ENCODE measurements at regions not wholly inside any gene's neighbourhood (a gene's known extent, or its start where the extent isn't known, plus 50 kb on each side); places are given as distances from the start of the nearest gene placed in this dataset.

GRCh38 chr2:67792681-67793091 lies 270.1 kb downstream of the C1D start:
- no peak for DNase-seq
- Mint-ChIP-seq H3K4me3 (no peak overlapping the region), H3K9me3 (no peaks in the 10 kb centered on the region), H3K36me3 (no peaks in the 10 kb centered on the region), H3K27ac (no peak overlapping the region), H3K27me3 (no peaks in the 10 kb centered on the region), H3K4me1 (no peaks in the 10 kb centered on the region)

GRCh38 chr2:67797801-67798540 lies 264.8 kb downstream of the C1D start:
- no peaks in the 10 kb centered on the region for H3K9me3 Mint-ChIP-seq
- no peak overlapping the region for H3K27ac Mint-ChIP-seq
- no peaks in the 10 kb centered on the region for H3K27me3 Mint-ChIP-seq
- H3K36me3 Mint-ChIP-seq = no peaks in the 10 kb centered on the region
- DNase-seq = no peak
- H3K4me3 Mint-ChIP-seq = no peak overlapping the region
- no peaks in the 10 kb centered on the region for H3K4me1 Mint-ChIP-seq

GRCh38 chr2:67798541-67799160 lies 264.2 kb downstream of the C1D start:
- Mint-ChIP-seq H3K9me3 (no peaks in the 10 kb centered on the region), H3K36me3 (no peaks in the 10 kb centered on the region), H3K27ac (no peak overlapping the region), H3K4me1 (no peaks in the 10 kb centered on the region), H3K27me3 (no peaks in the 10 kb centered on the region), H3K4me3 (no peak overlapping the region)
- no peak for DNase-seq

GRCh38 chr2:67799886-67800285 lies 262.9 kb downstream of the C1D start:
- no peaks in the 10 kb centered on the region for H3K9me3 Mint-ChIP-seq
- no peak for DNase-seq
- H3K27ac Mint-ChIP-seq = no peak overlapping the region
- no peaks in the 10 kb centered on the region for H3K4me1 Mint-ChIP-seq
- no peaks in the 10 kb centered on the region for H3K36me3 Mint-ChIP-seq
- no peak overlapping the region for H3K4me3 Mint-ChIP-seq
- no peaks in the 10 kb centered on the region for H3K27me3 Mint-ChIP-seq

GRCh38 chr2:67802291-67802690 lies 260.5 kb downstream of the C1D start:
- Mint-ChIP-seq H3K36me3 (no peaks in the 10 kb centered on the region), H3K4me1 (no peaks in the 10 kb centered on the region), H3K9me3 (no peaks in the 10 kb centered on the region), H3K27me3 (no peaks in the 10 kb centered on the region), H3K4me3 (no peak overlapping the region), H3K27ac (no peak overlapping the region)
- DNase-seq = no peak

GRCh38 chr2:67802824-67803223 lies 260.0 kb downstream of the C1D start:
- H3K4me1 Mint-ChIP-seq = no peaks in the 10 kb centered on the region
- H3K9me3 Mint-ChIP-seq = peaks cover 2% of the 10 kb centered on the region
- H3K27me3 Mint-ChIP-seq = no peaks in the 10 kb centered on the region
- H3K36me3 Mint-ChIP-seq = no peaks in the 10 kb centered on the region
- H3K4me3 Mint-ChIP-seq = no peak overlapping the region
- H3K27ac Mint-ChIP-seq = no peak overlapping the region
- no peak for DNase-seq

GRCh38 chr2:67806816-67807215 lies 256.0 kb downstream of the C1D start:
- Mint-ChIP-seq H3K36me3 (no peaks in the 10 kb centered on the region), H3K9me3 (peaks cover 12% of the 10 kb centered on the region), H3K27ac (no peak overlapping the region), H3K4me1 (no peaks in the 10 kb centered on the region), H3K4me3 (no peak overlapping the region), H3K27me3 (peaks cover 6% of the 10 kb centered on the region)
- no peak for DNase-seq

- Mint-ChIP-seq H3K36me3 (no peaks in the 10 kb centered on the region), H3K9me3 (peaks cover 12% of the 10 kb centered on the region), H3K27ac (no peak overlapping the region), H3K4me3 (no peak overlapping the region), H3K4me1 (no peaks in the 10 kb centered on the region), H3K27me3 (peaks cover 11% of the 10 kb centered on the region)
- DNase-seq = no peak
Measured at GRCh38 chr2:67808112-67808511, 254.7 kb downstream of the C1D start.

- Mint-ChIP-seq H3K27me3 (peaks cover 14% of the 10 kb centered on the region), H3K4me3 (no peak overlapping the region), H3K9me3 (peaks cover 11% of the 10 kb centered on the region), H3K27ac (no peak overlapping the region), H3K4me1 (no peaks in the 10 kb centered on the region), H3K36me3 (no peaks in the 10 kb centered on the region)
- DNase-seq = no peak
Measured at GRCh38 chr2:67812682-67813081, 250.1 kb downstream of the C1D start.

- Mint-ChIP-seq H3K4me3 (no peak overlapping the region), H3K36me3 (no peaks in the 10 kb centered on the region), H3K27me3 (no peaks in the 10 kb centered on the region), H3K4me1 (peaks cover 2% of the 10 kb centered on the region), H3K9me3 (peaks cover 2% of the 10 kb centered on the region), H3K27ac (no peak overlapping the region)
- no peak for DNase-seq
Measured at GRCh38 chr2:67823726-67824125, 239.1 kb downstream of the C1D start.

- H3K9me3 Mint-ChIP-seq = peaks cover 2% of the 10 kb centered on the region
- no peak overlapping the region for H3K4me3 Mint-ChIP-seq
- H3K4me1 Mint-ChIP-seq = peaks cover 2% of the 10 kb centered on the region
- H3K36me3 Mint-ChIP-seq = no peaks in the 10 kb centered on the region
- H3K27ac Mint-ChIP-seq = no peak overlapping the region
- no peak for DNase-seq
- no peaks in the 10 kb centered on the region for H3K27me3 Mint-ChIP-seq
Measured at GRCh38 chr2:67824186-67824585, 238.6 kb downstream of the C1D start.

- no peaks in the 10 kb centered on the region for H3K27me3 Mint-ChIP-seq
- H3K36me3 Mint-ChIP-seq = no peaks in the 10 kb centered on the region
- H3K27ac Mint-ChIP-seq = no peak overlapping the region
- peaks cover 2% of the 10 kb centered on the region for H3K9me3 Mint-ChIP-seq
- peaks cover 2% of the 10 kb centered on the region for H3K4me1 Mint-ChIP-seq
- no peak for DNase-seq
- no peak overlapping the region for H3K4me3 Mint-ChIP-seq
Measured at GRCh38 chr2:67825476-67825875, 237.3 kb downstream of the C1D start.

- Mint-ChIP-seq H3K4me1 (peaks cover 2% of the 10 kb centered on the region), H3K9me3 (peaks cover 2% of the 10 kb centered on the region), H3K27ac (no peak overlapping the region), H3K36me3 (no peaks in the 10 kb centered on the region), H3K4me3 (no peak overlapping the region), H3K27me3 (peaks cover under 1% of the 10 kb centered on the region)
- no peak for DNase-seq
Measured at GRCh38 chr2:67828066-67828465, 234.7 kb downstream of the C1D start.

- H3K27me3 Mint-ChIP-seq = peaks cover 3% of the 10 kb centered on the region
- no peak overlapping the region for H3K27ac Mint-ChIP-seq
- no peak for DNase-seq
- peaks cover 2% of the 10 kb centered on the region for H3K9me3 Mint-ChIP-seq
- H3K4me3 Mint-ChIP-seq = no peak overlapping the region
- H3K36me3 Mint-ChIP-seq = no peaks in the 10 kb centered on the region
- H3K4me1 Mint-ChIP-seq = peaks cover 2% of the 10 kb centered on the region
Measured at GRCh38 chr2:67829470-67829869, 233.3 kb downstream of the C1D start.

GRCh38 chr2:67833632-67834031 lies 229.2 kb downstream of the C1D start:
- no peaks in the 10 kb centered on the region for H3K9me3 Mint-ChIP-seq
- H3K27ac Mint-ChIP-seq = no peak overlapping the region
- H3K4me3 Mint-ChIP-seq = no peak overlapping the region
- H3K4me1 Mint-ChIP-seq = no peaks in the 10 kb centered on the region
- H3K36me3 Mint-ChIP-seq = no peaks in the 10 kb centered on the region
- DNase-seq = no peak
- peaks cover 8% of the 10 kb centered on the region for H3K27me3 Mint-ChIP-seq

- no peak overlapping the region for H3K27ac Mint-ChIP-seq
- no peaks in the 10 kb centered on the region for H3K36me3 Mint-ChIP-seq
- H3K9me3 Mint-ChIP-seq = no peaks in the 10 kb centered on the region
- no peak for DNase-seq
- H3K27me3 Mint-ChIP-seq = peaks cover 8% of the 10 kb centered on the region
- H3K4me3 Mint-ChIP-seq = no peak overlapping the region
- no peaks in the 10 kb centered on the region for H3K4me1 Mint-ChIP-seq
Measured at GRCh38 chr2:67834482-67834881, 228.3 kb downstream of the C1D start.

All from activated naive CD8-positive, alpha-beta T cell treated with anti-CD3 and anti-CD28 coated beads for 36 hours (primary cell).